Upper lobe of left lung (tissue), 4 donors: ENCODE measurements at regions not wholly inside any gene's neighbourhood (a gene's known extent, or its start where the extent isn't known, plus 50 kb on each side); places are given as distances from the start of the nearest gene placed in this dataset.

Experiments
- CTCF ChIP-seq, 6 experiments: fragments of 450-650 bp in 4 of 6; fragments of 200-600 bp in 2 of 6; sonication (generic) in 2 of 6; IDR thresholded peaks; one replicate each; pipeline ENCODE4 v1.5.1; 2016 to 2019; ENCODE audit warnings: antibody characterized with exemption in 6 of 6
- POLR2A ChIP-seq, 4 donors: fragments of 450-650 bp; IDR thresholded peaks; one replicate each; pipeline ENCODE4 v1.5.1; 2016 to 2017; ENCODE audit warnings: antibody characterized with exemption in 4 of 4, mild to moderate bottlenecking in 2 of 4
- POLR2AphosphoS5 ChIP-seq, 2 donors: sonication (generic); formaldehyde crosslinking; IDR thresholded peaks; one replicate each; pipeline ENCODE4 v1.5.1; 2017; ENCODE audit warnings: antibody characterized with exemption in 2 of 2

- TF ChIP-seq CTCF (IDR thresholded peaks at IDR 0.05) = no peak
- no peak for TF ChIP-seq POLR2AphosphoS5 (IDR thresholded peaks at IDR 0.05)
- no peak for TF ChIP-seq POLR2A (IDR thresholded peaks at IDR 0.05)
Observed at GRCh38 chr12:7582796-7583195, 79.2 kb upstream of the CD163 start.
